HUES64 (cell line): ENCODE measurements at regions not wholly inside any gene's neighbourhood (a gene's known extent, or its start where the extent isn't known, plus 50 kb on each side); places are given as distances from the start of the nearest gene placed in this dataset.

Source experiments
- H3K27ac ChIP-seq: 2 replicates; pipeline ENCODE4 v1.7.0; 2013; ENCODE audit warnings: low read depth, low read length, inconsistent platforms
- H3K27me3 ChIP-seq: 2 replicates; pipeline ENCODE4 v1.6.1; 2013; ENCODE audit warnings: mild to moderate bottlenecking, low read length; ENCODE audit not compliant: insufficient read depth
- H3K36me3 ChIP-seq: 2 replicates; pipeline ENCODE4 v1.6.1; 2013; ENCODE audit warnings: mild to moderate bottlenecking, low read length; ENCODE audit not compliant: insufficient read depth
- H3K4me1 ChIP-seq: 2 replicates; pipeline ENCODE4 v1.6.1; 2013; ENCODE audit warnings: mild to moderate bottlenecking, low read length, moderate library complexity; ENCODE audit not compliant: insufficient read depth
- H3K4me3 ChIP-seq: 2 replicates; pipeline ENCODE4 v1.5.1; 2013; ENCODE audit warnings: mild to moderate bottlenecking, low read length, moderate library complexity
- H3K9ac ChIP-seq: 2 replicates; pipeline ENCODE4 v1.6.1; 2013; ENCODE audit warnings: mild to moderate bottlenecking, low read depth, low read length
- H3K9me3 ChIP-seq: 2 replicates; pipeline ENCODE4 v1.6.1; 2013; ENCODE audit warnings: low read depth, low read length; ENCODE audit not compliant: insufficient read depth
- WGBS: fragments of 150-250, 120-280 bp; methylation state at CpG from one replicate; pipeline ENCODE4 v1.1.7; 2013; ENCODE audit warnings: missing lambda C conversion rate; 5-methylcytosine and 5-hydroxymethylcytosine counted together

- H3K4me1 ChIP-seq = no peaks in the 10 kb centered on the region
- no peak overlapping the region for H3K4me3 ChIP-seq
- no peak overlapping the region for H3K9ac ChIP-seq
- 62% methylated on average over 6 of the region's 6 CpGs for WGBS
- no peaks in the 10 kb centered on the region for H3K36me3 ChIP-seq
- no peak overlapping the region for H3K27ac ChIP-seq
- no peaks in the 10 kb centered on the region for H3K9me3 ChIP-seq
- no peaks in the 10 kb centered on the region for H3K27me3 ChIP-seq
These were observed 794.7 kb downstream of the EFNB2 start for GRCh38 chr13:105740739-105741138.

- H3K9me3 ChIP-seq = no peaks in the 10 kb centered on the region
- H3K27me3 ChIP-seq = no peaks in the 10 kb centered on the region
- no peak overlapping the region for H3K9ac ChIP-seq
- no peak overlapping the region for H3K27ac ChIP-seq
- no peaks in the 10 kb centered on the region for H3K36me3 ChIP-seq
- no peak overlapping the region for H3K4me3 ChIP-seq
- WGBS = 80% methylated on average over 1 of the region's 1 CpG
- no peaks in the 10 kb centered on the region for H3K4me1 ChIP-seq
These were observed 797.8 kb downstream of the EFNB2 start for GRCh38 chr13:105737688-105738087.

GRCh38 chr13:105735281-105735680 is 800.2 kb downstream of the EFNB2 start:
- no peak overlapping the region for H3K27ac ChIP-seq
- H3K4me3 ChIP-seq = no peak overlapping the region
- WGBS = 95% methylated on average over 1 of the region's 1 CpG
- H3K9me3 ChIP-seq = no peaks in the 10 kb centered on the region
- H3K27me3 ChIP-seq = no peaks in the 10 kb centered on the region
- no peaks in the 10 kb centered on the region for H3K36me3 ChIP-seq
- H3K9ac ChIP-seq = no peak overlapping the region
- H3K4me1 ChIP-seq = no peaks in the 10 kb centered on the region

- Histone ChIP-seq H3K36me3 (no peaks in the 10 kb centered on the region), H3K27me3 (no peaks in the 10 kb centered on the region), H3K9ac (no peak overlapping the region), H3K27ac (no peak overlapping the region), H3K4me1 (no peaks in the 10 kb centered on the region), H3K9me3 (no peaks in the 10 kb centered on the region), H3K4me3 (no peak overlapping the region)
- WGBS = 90% methylated on average over 5 of the region's 5 CpGs
These were observed 802.5 kb downstream of the EFNB2 start for GRCh38 chr13:105732806-105733529.

GRCh38 chr13:105725887-105726286 is 809.6 kb downstream of the EFNB2 start:
- no peaks in the 10 kb centered on the region for H3K9me3 ChIP-seq
- no peak overlapping the region for H3K9ac ChIP-seq
- 94% methylated on average over 7 of the region's 8 CpGs for WGBS
- no peaks in the 10 kb centered on the region for H3K36me3 ChIP-seq
- no peaks in the 10 kb centered on the region for H3K4me1 ChIP-seq
- no peak overlapping the region for H3K27ac ChIP-seq
- no peak overlapping the region for H3K4me3 ChIP-seq
- no peaks in the 10 kb centered on the region for H3K27me3 ChIP-seq

GRCh38 chr13:105721016-105721415 is 814.4 kb downstream of the EFNB2 start:
- H3K9me3 ChIP-seq = no peaks in the 10 kb centered on the region
- no peak overlapping the region for H3K9ac ChIP-seq
- H3K4me3 ChIP-seq = no peak overlapping the region
- 94% methylated on average over 3 of the region's 3 CpGs for WGBS
- no peaks in the 10 kb centered on the region for H3K27me3 ChIP-seq
- no peaks in the 10 kb centered on the region for H3K36me3 ChIP-seq
- H3K4me1 ChIP-seq = no peaks in the 10 kb centered on the region
- H3K27ac ChIP-seq = no peak overlapping the region

GRCh38 chr13:105719859-105720258 is 815.6 kb downstream of the EFNB2 start:
- Histone ChIP-seq H3K4me3 (no peak overlapping the region), H3K27ac (no peak overlapping the region), H3K36me3 (no peaks in the 10 kb centered on the region), H3K9me3 (no peaks in the 10 kb centered on the region), H3K4me1 (no peaks in the 10 kb centered on the region), H3K9ac (no peak overlapping the region), H3K27me3 (no peaks in the 10 kb centered on the region)
- 93% methylated on average over 6 of the region's 6 CpGs for whole genome bisulfite sequencing

- H3K4me1 ChIP-seq = no peaks in the 10 kb centered on the region
- H3K4me3 ChIP-seq = no peak overlapping the region
- no peak overlapping the region for H3K9ac ChIP-seq
- no peaks in the 10 kb centered on the region for H3K9me3 ChIP-seq
- no peaks in the 10 kb centered on the region for H3K27me3 ChIP-seq
- no peak overlapping the region for H3K27ac ChIP-seq
- H3K36me3 ChIP-seq = no peaks in the 10 kb centered on the region
- 91% methylated on average over 2 of the region's 3 CpGs for WGBS
These were observed 826.3 kb downstream of the EFNB2 start for GRCh38 chr13:105709181-105709580.

GRCh38 chr13:105703843-105704242 is 831.6 kb downstream of the EFNB2 start:
- Histone ChIP-seq H3K4me1 (no peaks in the 10 kb centered on the region), H3K9ac (no peak overlapping the region), H3K9me3 (no peaks in the 10 kb centered on the region), H3K4me3 (no peak overlapping the region), H3K27ac (no peak overlapping the region), H3K36me3 (no peaks in the 10 kb centered on the region), H3K27me3 (no peaks in the 10 kb centered on the region)
- WGBS = 93% methylated on average over 2 of the region's 3 CpGs

- Histone ChIP-seq H3K4me3 (no peak overlapping the region), H3K27ac (no peak overlapping the region), H3K9me3 (no peaks in the 10 kb centered on the region), H3K4me1 (no peaks in the 10 kb centered on the region), H3K36me3 (no peaks in the 10 kb centered on the region), H3K27me3 (no peaks in the 10 kb centered on the region), H3K9ac (no peak overlapping the region)
- 93% methylated on average over 4 of the region's 4 CpGs for WGBS
These were observed 833.0 kb downstream of the EFNB2 start for GRCh38 chr13:105702441-105702840.

GRCh38 chr13:105692769-105693168 is 842.7 kb downstream of the EFNB2 start:
- Histone ChIP-seq H3K4me1 (no peaks in the 10 kb centered on the region), H3K27ac (no peak overlapping the region), H3K27me3 (no peaks in the 10 kb centered on the region), H3K4me3 (no peak overlapping the region), H3K36me3 (no peaks in the 10 kb centered on the region), H3K9ac (no peak overlapping the region), H3K9me3 (no peaks in the 10 kb centered on the region)
- WGBS = 96% methylated on average over 5 of the region's 5 CpGs

- Histone ChIP-seq H3K36me3 (no peaks in the 10 kb centered on the region), H3K9me3 (no peaks in the 10 kb centered on the region), H3K27me3 (no peaks in the 10 kb centered on the region), H3K4me1 (no peaks in the 10 kb centered on the region), H3K4me3 (no peak overlapping the region), H3K27ac (no peak overlapping the region), H3K9ac (no peak overlapping the region)
- WGBS = 97% methylated on average over 1 of the region's 3 CpGs
These were observed 851.2 kb downstream of the EFNB2 start for GRCh38 chr13:105684216-105684615.
